ENCODE measurements at regions not wholly inside any gene's neighbourhood (a gene's known extent, or its start where the extent isn't known, plus 50 kb on each side); places are given as distances from the start of the nearest gene placed in this dataset.

- DNase-seq (ENCODE audit: low read depth) = no peak
- H3K4me3 ChIP-seq (ENCODE audit: low read depth, low read length) = no peak overlapping the region
- TF ChIP-seq, protein P1, sequence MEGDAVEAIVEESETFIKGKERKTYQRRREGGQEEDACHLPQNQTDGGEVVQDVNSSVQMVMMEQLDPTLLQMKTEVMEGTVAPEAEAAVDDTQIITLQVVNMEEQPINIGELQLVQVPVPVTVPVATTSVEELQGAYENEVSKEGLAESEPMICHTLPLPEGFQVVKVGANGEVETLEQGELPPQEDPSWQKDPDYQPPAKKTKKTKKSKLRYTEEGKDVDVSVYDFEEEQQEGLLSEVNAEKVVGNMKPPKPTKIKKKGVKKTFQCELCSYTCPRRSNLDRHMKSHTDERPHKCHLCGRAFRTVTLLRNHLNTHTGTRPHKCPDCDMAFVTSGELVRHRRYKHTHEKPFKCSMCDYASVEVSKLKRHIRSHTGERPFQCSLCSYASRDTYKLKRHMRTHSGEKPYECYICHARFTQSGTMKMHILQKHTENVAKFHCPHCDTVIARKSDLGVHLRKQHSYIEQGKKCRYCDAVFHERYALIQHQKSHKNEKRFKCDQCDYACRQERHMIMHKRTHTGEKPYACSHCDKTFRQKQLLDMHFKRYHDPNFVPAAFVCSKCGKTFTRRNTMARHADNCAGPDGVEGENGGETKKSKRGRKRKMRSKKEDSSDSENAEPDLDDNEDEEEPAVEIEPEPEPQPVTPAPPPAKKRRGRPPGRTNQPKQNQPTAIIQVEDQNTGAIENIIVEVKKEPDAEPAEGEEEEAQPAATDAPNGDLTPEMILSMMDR (IDR thresholded peaks at IDR 0.05; ENCODE audit: low read depth, low read length, missing control alignments) = no peak
These were observed 805.0 kb downstream of the TBC1D22A start for GRCh38 chr22:47567126-47568090.

DNA sequence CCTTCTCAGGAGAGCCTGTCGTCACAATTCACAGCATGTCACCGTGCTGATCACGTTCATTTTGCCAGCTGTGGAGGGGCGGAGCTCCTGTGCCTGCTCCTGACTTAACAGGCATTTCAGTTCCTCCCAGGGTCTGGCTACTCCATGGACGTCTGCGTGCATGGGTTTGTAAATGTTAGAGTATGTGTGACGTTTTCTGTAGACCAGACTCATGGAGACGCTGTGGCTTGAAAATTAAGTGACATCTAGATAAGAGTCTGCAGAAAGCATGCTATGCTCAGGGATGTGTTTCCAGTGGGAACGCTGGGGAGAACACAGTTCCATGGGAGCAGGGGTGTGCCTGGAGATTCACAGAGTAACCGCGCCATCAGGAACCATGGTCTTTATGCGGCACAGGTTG, 804.0 kb downstream of the TBC1D22A start:
- H3K4me3 ChIP-seq (ENCODE audit: low read depth, low read length) = no peak overlapping the region
- TF ChIP-seq, protein P1 (IDR thresholded peaks at IDR 0.05; ENCODE audit: low read depth, low read length, missing control alignments) = no peak
- DNase-seq (ENCODE audit: low read depth) = no peak

DNA sequence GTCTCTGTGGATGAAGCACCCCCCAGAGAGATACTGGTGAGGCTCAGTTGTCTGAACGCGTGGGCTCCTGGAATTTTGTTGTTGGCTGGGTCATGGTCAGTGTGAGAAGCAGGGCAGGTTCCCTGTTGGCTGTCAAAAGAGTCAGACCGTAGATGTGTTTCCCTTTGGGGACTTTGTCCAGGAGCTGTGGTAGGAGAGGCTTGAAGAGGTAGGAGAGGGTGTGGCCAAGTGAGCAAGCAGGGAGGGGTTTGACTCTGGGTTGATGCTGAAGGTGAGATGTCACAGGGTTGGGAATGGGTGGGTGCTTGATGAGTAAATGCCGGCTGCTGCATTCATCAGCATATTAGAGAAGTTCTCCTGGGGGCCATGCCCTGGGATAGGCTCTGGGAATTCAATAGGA, 803.2 kb downstream of the TBC1D22A start:
- TF ChIP-seq, protein P1 (IDR thresholded peaks at IDR 0.05; ENCODE audit: low read depth, low read length, missing control alignments) = no peak
- no peak for DNase-seq (ENCODE audit: low read depth)
- H3K4me3 ChIP-seq (ENCODE audit: low read depth, low read length) = no peak overlapping the region

DNA sequence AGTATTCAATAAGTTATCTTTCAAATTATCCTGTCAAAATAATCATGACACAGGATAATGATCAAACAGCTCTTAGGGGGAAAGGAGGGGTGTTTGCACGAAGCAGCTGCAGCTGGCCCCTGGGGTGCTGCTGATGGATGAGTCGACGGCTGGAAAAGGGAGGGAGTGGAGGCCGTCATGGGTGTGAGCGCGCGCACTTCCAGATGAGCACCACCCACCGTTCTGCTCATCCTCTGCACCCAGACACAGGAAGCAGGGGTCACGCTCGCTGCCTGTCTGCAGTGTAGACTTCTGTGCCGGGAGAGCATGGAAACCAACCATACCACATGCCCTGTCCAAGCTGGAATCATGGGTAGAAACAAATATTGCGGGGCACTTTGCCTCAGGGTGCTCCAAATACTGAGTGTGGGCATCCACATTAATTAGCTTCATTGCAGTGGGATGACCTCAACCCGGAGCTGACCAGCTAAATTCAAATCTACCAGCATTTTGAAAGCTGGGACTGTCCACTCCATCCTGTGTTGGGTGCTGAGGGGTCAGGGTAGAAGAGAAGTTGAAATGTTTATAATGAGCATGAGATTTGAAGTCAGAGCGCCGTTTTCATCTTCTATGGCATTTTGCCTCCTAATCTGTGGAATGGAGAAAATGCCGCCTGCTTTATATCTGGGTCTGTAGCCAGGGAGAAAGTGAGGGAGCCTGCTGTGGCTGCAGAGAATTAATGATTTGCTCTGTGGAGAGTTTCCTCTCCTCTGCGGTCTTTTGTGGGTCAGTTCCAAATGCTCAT, 802.4 kb downstream of the TBC1D22A start:
- no peak for DNase-seq (ENCODE audit: low read depth)
- no peak overlapping the region for H3K4me3 ChIP-seq (ENCODE audit: low read depth, low read length)
- TF ChIP-seq, protein P1 (IDR thresholded peaks at IDR 0.05; ENCODE audit: low read depth, low read length, missing control alignments) = no peak

- no peak for DNase-seq (ENCODE audit: low read depth)
- H3K4me3 ChIP-seq (ENCODE audit: low read depth, low read length) = no peak overlapping the region
- TF ChIP-seq, protein P1 (IDR thresholded peaks at IDR 0.05; ENCODE audit: low read depth, low read length, missing control alignments) = no peak
These were observed 801.7 kb downstream of the TBC1D22A start for GRCh38 chr22:47564158-47564450.

DNA sequence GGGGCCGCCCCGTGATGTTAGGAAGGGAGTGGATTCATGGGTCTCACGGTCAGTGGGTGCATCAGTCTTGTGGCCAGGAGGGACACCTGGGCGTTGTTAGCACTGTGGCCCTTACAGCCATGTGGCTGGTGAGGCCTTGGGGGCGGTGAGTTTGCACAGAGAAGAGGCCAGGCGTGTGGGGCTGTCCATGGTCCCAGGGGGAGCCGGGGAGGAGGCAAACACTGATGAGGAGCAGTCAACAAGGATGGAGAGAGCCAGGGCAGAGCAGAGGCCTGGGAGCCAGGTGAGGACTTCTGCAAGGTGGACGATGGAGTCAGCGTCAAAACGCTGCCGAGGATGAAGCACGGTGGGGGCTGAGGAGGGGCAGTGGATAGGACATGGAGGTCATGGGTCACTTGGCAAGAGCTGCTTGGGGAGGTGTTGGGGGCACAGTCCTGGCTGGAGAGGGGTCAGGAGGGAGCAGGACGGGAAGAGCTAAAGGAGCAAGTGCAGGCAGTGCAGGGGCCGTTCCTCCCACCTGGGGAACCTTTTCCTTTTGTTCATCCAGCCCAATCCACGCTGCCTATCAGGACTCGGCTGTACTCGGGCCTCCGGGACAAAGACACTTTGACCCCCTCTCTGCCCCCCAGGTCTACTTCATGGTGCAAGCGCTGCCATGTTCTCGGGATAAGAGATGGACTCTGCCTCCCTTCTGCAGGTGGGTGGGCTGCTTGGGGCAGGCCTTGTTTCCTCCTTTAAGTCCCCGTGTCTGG, 801.1 kb downstream of the TBC1D22A start:
- TF ChIP-seq, protein P1 (IDR thresholded peaks at IDR 0.05; ENCODE audit: low read depth, low read length, missing control alignments) = no peak
- DNase-seq (ENCODE audit: low read depth) = no peak
- no peak overlapping the region for H3K4me3 ChIP-seq (ENCODE audit: low read depth, low read length)
